Neutrophil (primary cell): ENCODE measurements at regions not wholly inside any gene's neighbourhood (a gene's known extent, or its start where the extent isn't known, plus 50 kb on each side); places are given as distances from the start of the nearest gene placed in this dataset.

Experiments used
- H3K27ac ChIP-seq: fragments of 200-600 bp; sonication (generic); 2 replicates; pipeline ENCODE4 v1.5.1; 2016; ENCODE audit warnings: mild to moderate bottlenecking, moderate library complexity
- H3K27me3 ChIP-seq: fragments of 200-600 bp; sonication (generic); 2 replicates; pipeline ENCODE4 v1.6.0; 2016; ENCODE audit warnings: mild to moderate bottlenecking
- H3K36me3 ChIP-seq: fragments of 200-600 bp; sonication (generic); 2 replicates; pipeline ENCODE4 v1.5.1; 2017
- H3K4me1 ChIP-seq, 2 experiments: fragments of 200-600 bp in 1 of 2; sonication (generic) in 1 of 2; 1 replicate in 1 of 2; 2 replicates in 1 of 2; pipeline versions ENCODE4 v1.5.1 to v1.6.1; 2013 to 2016; ENCODE audit warnings: low read depth in 1 of 2, low read length in 1 of 2, mild to moderate bottlenecking in 1 of 2, moderate library complexity in 1 of 2; ENCODE audit not compliant: control insufficient read depth in 1 of 2, insufficient read depth in 1 of 2
- H3K4me3 ChIP-seq, 2 experiments: fragments of 200-600 bp in 1 of 2; sonication (generic) in 1 of 2; 1 replicate in 1 of 2; 2 replicates in 1 of 2; pipeline ENCODE4 v1.5.1; 2013 to 2016; ENCODE audit warnings: low read depth in 1 of 2, low read length in 1 of 2, mild to moderate bottlenecking in 1 of 2, moderate library complexity in 1 of 2
- H3K9me3 ChIP-seq: fragments of 200-600 bp; sonication (generic); 2 replicates; pipeline ENCODE4 v1.5.1; 2016
- CTCF ChIP-seq: fragments of 200-600 bp; sonication (generic); IDR thresholded peaks from 2 replicates; pipeline ENCODE4 v1.5.1; 2016; ENCODE audit warnings: antibody characterized with exemption

GRCh38 chr16:55933038-55933437 is 57.9 kb upstream of the CES5A start:
- H3K4me1 ChIP-seq: no peaks in the 10 kb centered on the region
- no peaks in the 10 kb centered on the region for H3K9me3 ChIP-seq

GRCh38 chr16:55930036-55930435 is 54.9 kb upstream of the CES5A start:
- Histone ChIP-seq H3K4me1 (no peaks in the 10 kb centered on the region), H3K36me3 (no peaks in the 10 kb centered on the region), H3K27me3 (no peaks in the 10 kb centered on the region), H3K4me3 (no peak overlapping the region), H3K9me3 (no peaks in the 10 kb centered on the region), H3K27ac (no peak overlapping the region)
- TF ChIP-seq CTCF: no peak

More at GRCh38 chr16:55933038-55933437, 57.9 kb upstream of the CES5A start:
- TF ChIP-seq CTCF: no peak
- Histone ChIP-seq H3K27ac (no peak overlapping the region), H3K4me3 (no peak overlapping the region), H3K36me3 (no peaks in the 10 kb centered on the region), H3K27me3 (no peaks in the 10 kb centered on the region)

- Histone ChIP-seq H3K4me3 (no peak overlapping the region), H3K9me3 (no peaks in the 10 kb centered on the region), H3K36me3 (no peaks in the 10 kb centered on the region), H3K4me1 (no peaks in the 10 kb centered on the region), H3K27ac (no peak overlapping the region), H3K27me3 (no peaks in the 10 kb centered on the region)
- TF ChIP-seq CTCF: no peak
These were observed 54.0 kb upstream of the CES5A start for GRCh38 chr16:55929181-55929580.

GRCh38 chr16:55925242-55925641 is 50.1 kb upstream of the CES5A start:
- Histone ChIP-seq H3K4me1 (no peaks in the 10 kb centered on the region), H3K27me3 (no peaks in the 10 kb centered on the region), H3K4me3 (no peak overlapping the region), H3K27ac (no peak overlapping the region), H3K9me3 (no peaks in the 10 kb centered on the region), H3K36me3 (no peaks in the 10 kb centered on the region)
- no peak for TF ChIP-seq CTCF
